ENCODE measurements at regions not wholly inside any gene's neighbourhood (a gene's known extent, or its start where the extent isn't known, plus 50 kb on each side); places are given as distances from the start of the nearest gene placed in this dataset.

DNA sequence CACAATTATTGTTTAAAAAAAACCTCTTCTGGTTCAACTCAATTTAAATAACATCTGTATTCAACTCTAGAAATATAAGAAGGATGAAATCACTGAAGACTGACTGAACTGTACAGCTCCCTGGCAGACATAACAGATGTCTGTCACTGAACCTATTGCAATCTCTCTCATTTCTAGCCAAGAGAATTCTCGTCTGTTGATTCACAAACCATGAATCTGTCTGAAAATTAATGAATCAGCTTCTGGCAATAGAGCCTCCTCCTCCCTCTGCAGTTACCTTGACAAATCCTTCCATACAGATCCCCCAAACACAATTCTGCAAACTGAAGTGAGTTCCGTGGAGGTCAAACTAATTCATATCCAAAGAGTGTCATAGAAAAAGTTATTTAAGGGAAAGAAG is 561.4 kb downstream of the PYDC2 start:
- TF ChIP-seq, protein P1, sequence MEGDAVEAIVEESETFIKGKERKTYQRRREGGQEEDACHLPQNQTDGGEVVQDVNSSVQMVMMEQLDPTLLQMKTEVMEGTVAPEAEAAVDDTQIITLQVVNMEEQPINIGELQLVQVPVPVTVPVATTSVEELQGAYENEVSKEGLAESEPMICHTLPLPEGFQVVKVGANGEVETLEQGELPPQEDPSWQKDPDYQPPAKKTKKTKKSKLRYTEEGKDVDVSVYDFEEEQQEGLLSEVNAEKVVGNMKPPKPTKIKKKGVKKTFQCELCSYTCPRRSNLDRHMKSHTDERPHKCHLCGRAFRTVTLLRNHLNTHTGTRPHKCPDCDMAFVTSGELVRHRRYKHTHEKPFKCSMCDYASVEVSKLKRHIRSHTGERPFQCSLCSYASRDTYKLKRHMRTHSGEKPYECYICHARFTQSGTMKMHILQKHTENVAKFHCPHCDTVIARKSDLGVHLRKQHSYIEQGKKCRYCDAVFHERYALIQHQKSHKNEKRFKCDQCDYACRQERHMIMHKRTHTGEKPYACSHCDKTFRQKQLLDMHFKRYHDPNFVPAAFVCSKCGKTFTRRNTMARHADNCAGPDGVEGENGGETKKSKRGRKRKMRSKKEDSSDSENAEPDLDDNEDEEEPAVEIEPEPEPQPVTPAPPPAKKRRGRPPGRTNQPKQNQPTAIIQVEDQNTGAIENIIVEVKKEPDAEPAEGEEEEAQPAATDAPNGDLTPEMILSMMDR (IDR thresholded peaks at IDR 0.05; ENCODE audit: insufficient read depth, low read depth, low read length): no peak
- TF ChIP-seq EZH2 (IDR thresholded peaks at IDR 0.05; ENCODE audit: insufficient read depth, low read length): no peak
